NCI-H526 (cell line): ENCODE measurements at regions not wholly inside any gene's neighbourhood (a gene's known extent, or its start where the extent isn't known, plus 50 kb on each side); places are given as distances from the start of the nearest gene placed in this dataset.
"Not testable (repeated sequence)": the region's sequence is repeated elsewhere in the genome, so short reads cannot be mapped to it uniquely, and the experiment has no call there.

Experiments used
- DNase-seq, 2 experiments: peaks; one replicate each; lab custom pipeline; 2025; lab: John Stamatoyannopoulos, UW

DNA sequence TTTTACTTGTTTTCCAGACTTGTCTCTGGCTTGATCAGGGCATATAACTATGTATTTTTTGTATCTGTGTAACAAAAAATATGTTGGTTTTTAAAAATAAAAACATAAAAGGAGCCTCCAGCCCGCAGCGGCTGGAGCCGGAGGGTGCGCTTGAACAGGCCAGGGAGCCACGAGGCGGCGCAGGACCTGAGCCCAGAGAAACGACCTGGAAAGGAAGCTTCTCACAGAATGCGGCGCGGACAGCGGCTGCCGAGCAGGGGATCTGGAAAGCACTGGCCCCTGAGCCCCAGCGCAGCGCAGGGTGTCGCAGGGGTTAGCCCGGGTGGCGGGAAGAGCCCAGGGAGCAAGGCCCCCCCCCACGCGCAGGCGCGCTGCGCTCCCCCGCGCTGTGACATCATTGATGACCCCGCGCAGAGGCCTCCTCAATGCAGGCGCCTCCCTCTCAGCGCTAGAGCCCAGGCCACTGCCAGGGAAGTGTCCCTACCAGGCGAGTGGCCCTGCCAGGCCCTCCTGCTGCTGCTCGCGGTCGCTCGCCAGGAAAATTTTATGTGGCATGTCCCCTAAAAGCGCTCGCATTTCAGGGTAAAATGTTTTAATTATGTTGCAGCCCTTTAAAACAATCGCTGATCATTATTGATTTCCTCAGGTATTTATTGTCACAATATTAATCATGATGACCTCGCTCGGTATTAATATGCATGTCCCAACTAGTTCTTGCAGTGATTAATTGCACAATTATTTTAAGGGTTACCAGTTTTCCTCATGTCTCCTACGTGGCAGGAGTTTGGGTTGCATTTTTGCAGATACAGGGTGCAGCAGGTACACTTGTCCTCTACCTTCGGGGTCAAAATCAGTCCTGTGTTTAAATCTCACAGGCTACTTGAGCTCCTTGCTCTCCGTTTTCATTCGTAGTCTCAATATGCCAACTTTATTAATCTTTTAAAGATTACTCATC is 134.2 kb downstream of the USP22 start:
- peak in 1 of 2 experiments; percentile 65 for DNase-seq

DNA sequence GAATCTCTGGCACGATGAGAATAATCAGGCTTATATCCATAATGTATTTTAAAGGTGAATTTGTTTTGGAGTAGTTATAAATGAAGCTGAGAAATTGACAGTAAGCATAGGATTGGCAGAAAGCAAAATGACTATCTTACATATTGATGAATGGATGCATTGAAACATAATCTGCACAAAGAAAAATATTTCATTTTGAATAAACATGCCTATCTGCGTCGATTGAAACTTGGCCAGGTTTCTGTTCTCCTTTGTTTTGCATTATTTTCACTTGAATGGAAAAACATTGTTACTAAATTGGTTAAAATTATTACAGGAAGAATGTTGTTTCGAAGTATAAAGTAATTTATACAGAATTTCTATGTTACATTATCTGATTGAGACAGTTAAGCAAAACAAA is 128.2 kb downstream of the USP22 start:
- DNase-seq, result no peak

DNA sequence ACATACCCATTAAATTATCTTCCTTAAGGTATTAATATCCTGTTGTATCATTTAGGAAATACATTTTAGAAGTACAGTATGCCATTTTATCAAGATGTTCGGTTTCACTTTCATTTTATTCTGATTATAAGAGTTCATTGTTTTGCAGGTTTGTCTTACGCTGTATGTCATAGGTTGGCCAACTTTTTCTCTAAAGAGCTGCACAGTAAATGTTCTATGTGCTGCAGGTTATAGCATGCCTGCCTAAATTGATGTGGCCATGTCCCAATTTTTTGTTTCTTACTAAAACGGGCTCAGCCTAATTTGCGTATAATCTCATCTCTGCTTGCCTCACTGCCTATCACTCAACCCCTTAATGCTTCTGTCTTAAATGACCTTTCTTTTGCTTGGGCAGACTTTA is 126.4 kb downstream of the USP22 start:
- DNase-seq, result no peak

DNA sequence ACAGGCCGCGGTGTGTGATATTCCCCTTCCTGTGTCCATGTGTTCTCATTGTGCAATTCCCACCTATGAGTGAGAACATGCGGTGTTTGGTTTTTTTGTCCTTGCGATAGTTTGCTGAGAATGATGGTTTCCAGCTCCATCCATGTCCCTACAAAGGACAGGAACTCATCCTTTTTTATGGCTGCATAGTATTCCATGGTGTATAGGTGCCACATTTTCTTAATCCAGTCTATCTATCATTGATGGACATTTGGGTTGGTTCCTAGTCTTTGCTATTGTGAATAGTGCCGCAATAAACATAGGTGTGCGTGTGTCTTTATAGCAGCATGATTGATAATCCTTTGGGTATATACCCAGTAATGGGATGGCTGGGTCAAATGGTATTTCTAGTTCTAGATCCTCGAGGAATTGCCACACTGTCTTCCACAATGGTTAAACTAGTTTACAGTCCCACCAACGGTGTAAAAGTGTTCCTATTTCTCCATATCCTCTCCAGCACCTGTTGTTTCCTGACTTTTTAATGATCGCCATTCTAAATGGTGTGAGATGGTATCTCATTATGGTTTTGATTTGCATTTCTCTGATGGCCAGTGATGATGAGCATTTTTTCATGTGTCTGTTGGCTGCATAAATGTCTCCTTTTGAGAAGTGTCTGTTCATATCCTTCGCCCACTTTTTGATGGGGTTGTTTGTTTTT is 125.1 kb downstream of the USP22 start:
- DNase-seq, result not testable (repeated sequence)

DNA sequence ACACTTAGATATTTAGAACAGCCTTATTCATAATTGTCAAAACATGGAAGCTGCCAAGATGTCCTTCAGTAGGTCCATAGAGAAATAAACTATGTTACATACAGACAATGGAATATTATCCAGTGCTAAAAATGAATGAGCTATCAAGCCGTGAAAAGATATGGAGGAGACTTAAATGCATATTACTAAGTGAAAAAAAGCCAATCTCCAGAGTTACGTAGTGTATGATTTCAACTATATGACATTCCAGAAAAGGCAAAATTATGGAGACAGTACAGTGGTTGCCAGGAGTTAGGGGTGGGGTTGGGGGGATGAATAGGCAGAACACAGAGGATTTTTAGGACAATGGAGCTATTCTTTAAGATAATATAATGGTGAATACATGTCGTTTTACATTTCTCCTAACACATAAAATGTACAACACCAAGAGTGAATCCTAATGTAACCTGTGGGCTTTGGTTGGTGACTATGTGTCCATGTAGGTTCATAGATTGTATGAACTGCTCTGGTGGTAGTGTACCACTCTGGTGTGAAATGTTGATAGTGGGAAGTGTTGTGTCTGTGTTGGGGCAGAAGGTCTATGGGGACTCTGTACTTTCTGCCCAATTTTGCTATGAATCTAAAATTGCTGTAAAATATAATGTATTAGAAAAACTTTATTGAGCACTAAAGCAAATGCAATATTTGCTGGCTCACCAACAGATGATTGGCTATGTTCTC is 122.6 kb downstream of the USP22 start:
- no peak for DNase-seq

DNA sequence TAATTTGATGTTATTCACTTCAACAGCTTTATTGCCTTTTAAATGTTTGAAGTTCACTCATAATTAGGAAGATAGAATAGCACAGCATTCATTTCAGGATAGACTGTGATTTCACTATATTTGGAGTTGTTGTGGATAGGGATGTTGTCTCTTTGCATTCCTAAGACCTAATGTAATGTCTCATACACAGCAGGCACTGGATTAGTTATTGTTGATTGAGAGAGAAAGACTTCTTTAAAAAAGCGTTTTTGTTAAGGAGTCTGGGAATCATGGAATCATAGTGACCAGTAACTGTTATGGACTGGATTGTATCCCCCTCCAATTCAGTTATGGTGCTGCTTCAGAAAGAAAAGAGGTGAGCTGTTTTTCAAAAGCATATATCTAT is 122.0 kb downstream of the USP22 start:
- DNase-seq, result no peak

DNA sequence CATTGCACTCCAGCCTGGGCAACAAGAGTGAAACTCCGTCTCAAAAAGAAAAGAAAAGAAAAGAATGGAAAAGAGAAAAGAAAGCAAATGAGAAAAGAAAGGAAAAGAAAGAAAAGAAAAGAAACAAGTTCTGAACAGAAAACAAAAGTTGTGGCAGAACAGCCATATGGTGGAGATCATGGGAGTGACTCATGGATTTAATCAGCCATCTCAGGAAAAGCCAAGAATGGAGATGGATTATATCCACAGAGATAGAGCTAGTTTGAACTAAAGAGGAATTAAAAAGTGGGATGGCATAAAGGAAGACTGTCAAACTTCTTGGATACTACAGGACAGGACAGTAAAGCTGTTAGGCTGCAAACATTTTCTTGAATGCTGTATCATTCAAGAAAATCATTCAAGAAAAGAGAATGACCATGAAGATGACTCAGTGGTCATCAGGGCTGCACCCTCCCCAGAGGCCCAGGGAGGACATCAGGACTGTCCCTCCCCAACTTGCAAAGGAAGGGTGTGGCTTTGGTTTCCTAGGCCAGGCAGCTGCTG is 120.6 kb downstream of the USP22 start:
- no peak for DNase-seq

DNA sequence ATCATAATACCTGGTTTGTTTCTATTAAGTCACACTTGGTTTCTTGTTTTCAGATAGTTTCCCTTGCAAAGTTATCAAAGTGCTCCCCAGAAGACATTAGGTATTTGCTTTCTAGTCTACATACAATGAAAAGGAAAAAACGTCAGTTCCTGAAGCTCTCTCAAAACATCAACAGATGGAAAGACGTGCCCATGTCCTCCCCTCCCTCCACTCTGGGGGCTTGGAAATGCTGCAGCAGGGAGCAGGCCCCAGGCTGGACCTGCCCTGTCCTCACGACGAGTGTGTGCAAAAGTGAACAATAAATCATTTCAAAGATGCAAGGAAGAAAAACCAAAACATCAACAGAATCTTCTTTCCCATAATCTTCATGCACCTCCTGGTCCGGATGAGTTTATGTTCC is 118.5 kb downstream of the USP22 start:
- DNase-seq, result no peak

DNA sequence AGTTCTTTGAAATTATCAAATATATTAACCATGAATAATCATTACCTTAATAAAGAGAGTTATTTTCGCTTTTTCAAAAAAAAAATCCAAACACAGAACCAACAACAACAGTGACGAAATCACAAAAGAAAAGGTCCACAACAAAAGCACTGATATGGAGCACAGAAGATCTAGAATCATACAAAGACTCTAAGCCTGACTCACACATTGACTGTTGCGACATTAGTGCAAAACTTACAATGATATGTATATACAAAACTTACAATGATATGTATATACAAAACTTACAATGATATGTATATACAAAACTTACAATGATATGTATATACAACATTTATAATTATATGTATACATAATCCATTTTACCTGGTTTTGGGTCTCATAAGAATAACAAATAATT is 117.7 kb downstream of the USP22 start:
- DNase-seq, result no peak

DNA sequence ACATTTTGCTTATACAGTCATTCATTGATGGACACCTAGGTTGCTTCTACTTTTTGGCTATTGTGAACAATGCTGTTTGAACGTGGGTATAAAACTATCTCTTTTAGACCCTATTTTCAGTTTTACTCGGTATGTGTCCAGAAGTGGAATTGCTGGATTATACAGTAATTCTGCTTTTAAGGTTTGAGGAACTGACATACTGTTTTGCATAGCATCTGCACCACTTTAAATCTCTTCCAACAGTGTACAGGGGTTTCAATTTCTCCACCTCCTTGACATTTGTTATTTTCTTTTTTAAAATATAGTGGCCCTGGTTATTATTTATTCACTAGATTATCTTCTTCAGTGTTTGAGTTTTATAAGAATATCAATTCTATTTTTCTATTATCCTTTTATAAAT is 116.9 kb downstream of the USP22 start:
- no peak for DNase-seq

DNA sequence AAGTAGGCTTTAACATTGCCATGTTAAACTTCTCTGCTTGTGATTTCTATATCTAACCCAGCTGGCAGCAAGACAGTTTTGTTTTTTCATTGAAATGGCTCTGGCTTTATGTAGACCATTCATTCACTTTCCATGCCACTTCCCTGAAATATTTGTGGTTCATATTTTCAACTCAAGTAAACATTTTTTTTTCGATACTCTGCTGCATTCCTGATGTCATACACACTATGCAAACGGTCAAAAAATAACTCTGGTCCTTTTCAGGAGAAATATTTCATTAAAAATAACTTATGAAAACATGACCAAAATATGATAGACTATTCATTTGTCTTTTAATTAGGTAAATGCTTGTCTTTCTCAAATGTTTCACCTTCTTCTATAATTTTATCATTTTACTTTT is 116.3 kb downstream of the USP22 start:
- no peak for DNase-seq

DNA sequence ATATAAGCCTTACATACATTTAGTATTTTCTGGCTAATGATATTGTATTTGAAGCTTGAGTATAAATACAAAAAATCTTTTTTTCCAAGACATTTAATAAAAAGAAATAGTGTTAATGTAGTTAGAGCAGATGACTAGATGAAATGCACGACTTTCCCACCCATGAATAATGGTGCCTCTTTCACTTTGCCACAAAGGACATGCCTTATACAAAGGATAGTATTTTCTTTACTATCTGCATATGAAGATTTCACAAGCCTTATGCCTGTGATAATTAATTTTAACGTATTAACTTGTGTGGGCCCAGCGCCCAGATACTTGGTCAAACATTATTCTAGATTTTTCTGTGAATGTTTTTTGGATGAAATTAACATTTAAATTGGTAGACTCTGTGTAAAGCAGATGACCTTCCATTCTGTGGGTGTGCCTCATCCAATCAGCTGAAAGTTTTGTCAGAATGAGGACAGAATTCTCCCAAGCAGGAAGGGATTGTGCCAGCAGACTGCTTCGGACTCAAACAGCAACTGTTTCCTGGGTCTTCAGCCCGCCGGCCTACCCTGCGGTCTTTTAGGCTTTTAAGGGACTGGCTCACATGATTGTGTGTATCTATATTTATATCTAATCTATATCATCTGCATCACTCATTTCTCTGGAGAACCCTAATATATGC is 115.4 kb downstream of the USP22 start:
- DNase-seq, result no peak

DNA sequence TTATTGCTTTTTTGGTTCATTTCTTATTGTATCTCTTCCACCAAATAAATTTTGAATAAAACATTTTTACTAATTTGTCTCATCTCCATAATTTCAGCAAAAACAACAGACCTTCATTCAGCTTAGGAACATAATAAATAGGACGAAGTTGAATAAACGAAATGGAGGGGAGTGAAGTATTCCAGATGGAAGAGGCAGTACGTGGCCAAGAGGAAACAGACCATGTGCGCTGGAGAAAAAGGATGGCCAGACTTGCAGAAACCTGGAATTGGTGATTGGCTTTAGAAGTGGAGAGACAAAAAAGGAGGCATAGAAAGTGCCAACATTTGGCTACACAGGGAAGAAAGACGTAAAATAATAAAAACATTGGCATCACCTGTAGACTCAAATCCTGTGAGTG is 113.5 kb downstream of the USP22 start:
- DNase-seq, result no peak

DNA sequence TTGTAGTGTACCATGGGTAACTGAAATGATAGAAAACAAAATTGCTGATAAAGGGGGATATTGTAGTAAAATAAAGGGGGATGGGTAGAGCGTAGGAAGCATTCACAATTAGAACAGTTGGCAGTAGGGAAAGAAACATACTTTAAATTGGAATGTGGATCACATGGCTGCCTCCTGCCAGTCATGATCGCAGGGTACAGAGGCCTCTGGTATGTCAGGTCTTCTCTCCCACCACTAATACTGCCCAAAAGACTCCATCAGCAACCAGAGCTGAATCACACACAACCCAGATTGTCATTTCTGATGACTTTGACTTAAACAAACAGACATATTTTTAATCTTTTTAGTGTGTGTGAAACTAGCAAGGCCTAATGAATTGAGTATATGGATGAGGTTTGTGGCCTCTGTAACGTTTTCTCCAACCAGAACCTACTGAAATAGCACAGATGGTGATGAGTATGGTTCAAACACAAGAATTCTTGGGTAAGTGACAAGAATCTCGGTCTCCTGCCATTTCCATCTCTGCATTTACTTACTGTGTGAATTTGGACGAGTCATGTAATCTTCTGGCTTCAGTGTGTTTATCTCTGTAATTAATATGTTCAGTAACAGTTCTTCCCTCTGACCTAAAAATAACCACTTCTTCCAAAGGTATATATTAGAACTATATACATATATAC is 112.6 kb downstream of the USP22 start:
- no peak for DNase-seq

DNA sequence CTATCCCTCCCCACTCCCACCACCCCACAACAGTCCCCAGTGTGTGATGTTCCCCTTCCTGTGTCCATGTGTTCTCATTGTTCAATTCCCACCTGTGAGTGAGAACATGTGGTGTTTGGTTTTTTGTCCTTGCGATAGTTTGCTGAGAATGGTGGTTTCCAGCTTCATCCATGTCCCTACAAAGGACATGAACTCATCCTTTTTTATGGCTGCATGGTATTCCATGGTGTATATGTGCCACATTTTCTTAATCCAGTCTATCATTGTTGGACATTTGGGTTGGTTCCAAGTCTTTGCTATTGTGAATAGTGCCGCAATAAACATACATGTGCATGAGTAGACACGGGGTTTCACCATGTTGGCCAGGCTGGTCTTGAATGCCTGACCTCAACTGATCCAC is 109.8 kb downstream of the USP22 start:
- not testable (repeated sequence) for DNase-seq

DNA sequence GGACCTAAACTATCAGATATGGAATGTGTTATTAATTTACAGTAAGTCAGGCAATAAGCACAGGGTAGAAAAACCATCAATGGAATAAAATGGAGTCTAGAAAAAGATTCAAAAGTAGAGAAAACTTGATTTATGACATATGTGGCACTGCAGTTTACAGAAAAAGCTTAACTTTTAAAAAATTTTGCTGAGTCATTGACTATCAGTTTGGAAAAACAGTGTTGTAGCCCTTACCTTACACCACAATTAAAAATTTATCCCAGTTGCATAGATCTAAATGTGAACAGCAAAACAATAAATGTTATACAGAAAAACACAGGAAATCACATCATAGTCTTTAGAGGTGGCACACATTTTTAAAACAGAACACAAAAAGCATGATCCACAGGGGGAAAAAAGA is 108.5 kb downstream of the USP22 start:
- no peak for DNase-seq

DNA sequence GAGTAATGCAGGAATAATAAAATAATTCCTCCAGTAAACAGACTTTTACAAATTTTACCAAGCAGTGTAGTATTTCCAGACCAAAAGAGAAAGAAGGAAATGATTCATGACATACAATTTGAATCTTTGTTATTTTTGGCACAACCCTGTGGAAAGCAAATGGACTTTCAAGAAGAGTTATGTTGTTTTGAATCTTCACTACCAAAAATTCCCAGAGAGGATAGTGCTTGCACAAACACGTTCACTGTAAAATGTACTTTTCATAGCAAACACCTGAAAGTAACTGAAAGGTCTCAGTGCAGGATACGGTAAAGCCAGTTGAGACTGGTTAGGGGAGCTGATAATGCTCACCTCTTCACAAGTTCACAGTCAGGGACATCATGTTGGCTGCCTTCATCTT is 107.1 kb downstream of the USP22 start:
- no peak for DNase-seq

DNA sequence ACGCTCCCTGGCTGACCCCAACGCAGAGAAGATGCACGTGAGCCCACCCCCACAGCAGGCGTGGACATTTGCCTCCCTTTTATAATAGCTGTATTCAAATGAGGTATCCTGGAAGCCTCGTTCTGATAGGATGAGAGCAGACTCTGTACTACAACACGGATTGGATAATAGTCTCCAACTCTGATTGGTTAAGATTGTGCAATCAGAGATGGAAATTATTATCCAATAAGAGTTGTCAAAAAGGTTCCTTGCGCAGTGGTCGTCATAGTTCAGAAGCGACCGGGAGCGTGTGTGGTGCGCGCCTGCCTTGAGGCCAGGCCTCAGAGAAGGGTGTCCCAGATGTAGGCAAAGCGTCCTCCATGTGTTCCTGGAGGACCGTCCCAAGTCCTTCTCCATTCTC is 104.6 kb downstream of the USP22 start:
- DNase-seq, result no peak

DNA sequence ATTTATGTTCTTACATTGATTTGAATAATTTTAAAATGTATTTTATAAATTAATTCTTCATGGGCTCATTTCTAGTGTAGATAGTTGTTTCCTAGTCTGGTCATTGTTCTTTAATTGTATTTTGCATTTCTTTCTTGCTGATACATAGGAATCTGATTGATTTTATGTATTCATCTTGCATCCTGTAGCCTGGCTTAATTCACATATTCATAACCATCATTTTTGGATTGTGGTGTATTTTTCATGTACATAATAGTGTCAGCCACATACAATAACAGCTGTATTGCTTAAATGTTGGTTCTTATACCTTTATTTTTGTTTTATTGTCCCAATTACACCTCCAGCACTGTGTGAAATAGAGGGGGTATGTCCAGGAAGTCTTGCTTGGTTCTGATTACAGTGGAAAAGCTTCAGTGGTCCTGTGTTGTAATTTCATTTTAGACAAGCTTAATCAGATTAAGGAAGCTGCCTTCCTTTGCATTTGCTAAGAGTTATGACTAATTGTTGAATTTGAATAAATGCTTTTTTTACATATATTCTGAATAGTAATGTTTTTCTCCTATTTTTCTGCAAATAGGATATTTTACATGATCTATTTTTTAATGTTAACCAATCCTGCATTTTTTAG is 103.7 kb downstream of the USP22 start:
- DNase-seq, result no peak

DNA sequence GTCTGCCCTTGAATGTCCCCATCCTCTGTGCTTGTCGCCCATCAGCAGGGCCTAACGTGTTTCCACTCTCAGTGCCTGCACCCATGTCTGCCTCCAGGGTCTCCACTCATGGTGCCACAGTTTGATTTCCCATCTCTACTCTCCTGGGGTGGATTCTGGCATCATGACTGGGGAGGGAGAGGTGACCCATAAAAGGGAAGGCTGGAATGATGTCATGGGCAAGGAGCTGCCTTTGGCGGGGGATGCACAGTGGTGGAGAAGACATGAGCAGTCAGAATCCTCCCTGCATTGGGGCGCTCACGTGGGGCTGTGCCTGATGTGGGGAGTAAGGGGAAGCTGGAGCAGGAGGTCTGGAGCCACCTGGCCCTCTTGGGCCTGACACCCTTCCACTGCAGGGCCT is 100.9 kb downstream of the USP22 start:
- no peak for DNase-seq
